ENCODE measurements at regions not wholly inside any gene's neighbourhood (a gene's known extent, or its start where the extent isn't known, plus 50 kb on each side); places are given as distances from the start of the nearest gene placed in this dataset.

- no peak for TF ChIP-seq POLR2AphosphoS5 (IDR thresholded peaks at IDR 0.05; ENCODE audit: insufficient read depth, low read depth, low read length)
- TF ChIP-seq, protein P1, sequence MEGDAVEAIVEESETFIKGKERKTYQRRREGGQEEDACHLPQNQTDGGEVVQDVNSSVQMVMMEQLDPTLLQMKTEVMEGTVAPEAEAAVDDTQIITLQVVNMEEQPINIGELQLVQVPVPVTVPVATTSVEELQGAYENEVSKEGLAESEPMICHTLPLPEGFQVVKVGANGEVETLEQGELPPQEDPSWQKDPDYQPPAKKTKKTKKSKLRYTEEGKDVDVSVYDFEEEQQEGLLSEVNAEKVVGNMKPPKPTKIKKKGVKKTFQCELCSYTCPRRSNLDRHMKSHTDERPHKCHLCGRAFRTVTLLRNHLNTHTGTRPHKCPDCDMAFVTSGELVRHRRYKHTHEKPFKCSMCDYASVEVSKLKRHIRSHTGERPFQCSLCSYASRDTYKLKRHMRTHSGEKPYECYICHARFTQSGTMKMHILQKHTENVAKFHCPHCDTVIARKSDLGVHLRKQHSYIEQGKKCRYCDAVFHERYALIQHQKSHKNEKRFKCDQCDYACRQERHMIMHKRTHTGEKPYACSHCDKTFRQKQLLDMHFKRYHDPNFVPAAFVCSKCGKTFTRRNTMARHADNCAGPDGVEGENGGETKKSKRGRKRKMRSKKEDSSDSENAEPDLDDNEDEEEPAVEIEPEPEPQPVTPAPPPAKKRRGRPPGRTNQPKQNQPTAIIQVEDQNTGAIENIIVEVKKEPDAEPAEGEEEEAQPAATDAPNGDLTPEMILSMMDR (IDR thresholded peaks at IDR 0.05; ENCODE audit: extremely low read depth in 1 of 2, insufficient read depth in 1 of 2, low read depth in 1 of 2, low read length in 2 of 2), result no peak
Measured at GRCh38 chr6:150544793-150545192, 54.9 kb upstream of the PLEKHG1 start.

Measured in endothelial cell of umbilical vein (primary cell).